ENCODE measurements at regions not wholly inside any gene's neighbourhood (a gene's known extent, or its start where the extent isn't known, plus 50 kb on each side); places are given as distances from the start of the nearest gene placed in this dataset.

DNA sequence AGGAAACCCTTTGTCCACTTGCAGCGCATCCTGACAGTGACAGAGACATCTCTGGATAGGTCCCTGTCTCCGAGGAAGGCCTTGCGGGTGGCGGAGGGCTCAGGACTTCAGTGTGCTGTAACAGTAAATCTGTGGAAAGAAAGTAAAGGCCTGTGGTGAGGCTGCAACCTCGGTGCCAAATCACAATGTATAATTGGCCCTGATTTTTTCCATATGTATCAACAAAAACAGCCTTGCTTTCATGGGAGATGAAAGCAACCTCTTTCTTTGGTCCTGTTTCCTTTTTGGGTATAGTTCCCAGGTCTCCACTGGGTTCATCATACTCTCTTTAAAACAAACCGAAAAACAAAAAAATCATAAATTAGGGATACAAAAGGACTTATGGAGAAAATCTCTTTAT lies 110.9 kb upstream of the BMPER start:
- TF ChIP-seq, protein P1, sequence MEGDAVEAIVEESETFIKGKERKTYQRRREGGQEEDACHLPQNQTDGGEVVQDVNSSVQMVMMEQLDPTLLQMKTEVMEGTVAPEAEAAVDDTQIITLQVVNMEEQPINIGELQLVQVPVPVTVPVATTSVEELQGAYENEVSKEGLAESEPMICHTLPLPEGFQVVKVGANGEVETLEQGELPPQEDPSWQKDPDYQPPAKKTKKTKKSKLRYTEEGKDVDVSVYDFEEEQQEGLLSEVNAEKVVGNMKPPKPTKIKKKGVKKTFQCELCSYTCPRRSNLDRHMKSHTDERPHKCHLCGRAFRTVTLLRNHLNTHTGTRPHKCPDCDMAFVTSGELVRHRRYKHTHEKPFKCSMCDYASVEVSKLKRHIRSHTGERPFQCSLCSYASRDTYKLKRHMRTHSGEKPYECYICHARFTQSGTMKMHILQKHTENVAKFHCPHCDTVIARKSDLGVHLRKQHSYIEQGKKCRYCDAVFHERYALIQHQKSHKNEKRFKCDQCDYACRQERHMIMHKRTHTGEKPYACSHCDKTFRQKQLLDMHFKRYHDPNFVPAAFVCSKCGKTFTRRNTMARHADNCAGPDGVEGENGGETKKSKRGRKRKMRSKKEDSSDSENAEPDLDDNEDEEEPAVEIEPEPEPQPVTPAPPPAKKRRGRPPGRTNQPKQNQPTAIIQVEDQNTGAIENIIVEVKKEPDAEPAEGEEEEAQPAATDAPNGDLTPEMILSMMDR (IDR thresholded peaks at IDR 0.05; ENCODE audit: borderline replicate concordance, extremely low read depth, low read length, poor library complexity, severe bottlenecking) = no peak
- no peak for TF ChIP-seq EZH2 (IDR thresholded peaks at IDR 0.05; ENCODE audit: borderline replicate concordance, low read depth, low read length, severe bottlenecking)
